ENCODE measurements at regions not wholly inside any gene's neighbourhood (a gene's known extent, or its start where the extent isn't known, plus 50 kb on each side); places are given as distances from the start of the nearest gene placed in this dataset.

- no peak for DNase-seq (ENCODE audit: low spot score)
These were observed 1130.3 kb downstream of the RAPGEF2 start for GRCh38 chr4:160233141-160233540.

- DNase-seq (ENCODE audit: low spot score) = no peak
These were observed 1132.4 kb downstream of the RAPGEF2 start for GRCh38 chr4:160235285-160235684.

- no peak for DNase-seq (ENCODE audit: low spot score)
These were observed 1132.9 kb downstream of the RAPGEF2 start for GRCh38 chr4:160235771-160236170.

GRCh38 chr4:160238790-160239189 lies 1135.9 kb downstream of the RAPGEF2 start:
- no peak for DNase-seq (ENCODE audit: low spot score)

DNA sequence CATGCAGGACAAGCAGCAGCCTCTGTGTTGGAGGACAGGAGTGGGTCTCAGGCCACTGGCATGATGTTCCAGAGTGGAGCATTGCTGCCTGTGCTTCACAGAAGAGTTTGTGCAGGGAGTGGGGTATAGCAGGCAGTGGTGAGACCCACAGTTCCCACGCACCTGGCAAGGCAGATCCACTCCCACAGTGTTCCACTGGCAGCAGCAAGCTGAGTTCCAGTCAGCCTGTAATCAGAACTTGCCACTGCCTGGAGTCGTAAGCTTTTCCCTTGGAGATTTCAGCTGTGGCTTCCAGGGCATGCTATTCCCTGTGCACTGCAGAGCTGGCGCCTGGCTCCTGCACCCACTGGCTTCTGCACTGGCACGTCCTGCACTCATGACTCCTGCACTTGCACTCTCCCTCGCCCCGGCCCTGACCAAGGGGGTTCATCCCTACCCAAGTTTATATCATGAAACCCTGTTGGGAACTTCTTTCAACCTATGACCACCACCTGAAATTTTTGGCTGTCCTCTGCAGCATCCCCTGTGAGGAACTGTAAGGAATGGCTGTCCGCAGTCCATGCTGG lies 1144.3 kb downstream of the RAPGEF2 start:
- DNase-seq (ENCODE audit: low spot score) = no peak

GRCh38 chr4:160251522-160252170 lies 1148.8 kb downstream of the RAPGEF2 start:
- DNase-seq (ENCODE audit: low spot score) = no peak

DNA sequence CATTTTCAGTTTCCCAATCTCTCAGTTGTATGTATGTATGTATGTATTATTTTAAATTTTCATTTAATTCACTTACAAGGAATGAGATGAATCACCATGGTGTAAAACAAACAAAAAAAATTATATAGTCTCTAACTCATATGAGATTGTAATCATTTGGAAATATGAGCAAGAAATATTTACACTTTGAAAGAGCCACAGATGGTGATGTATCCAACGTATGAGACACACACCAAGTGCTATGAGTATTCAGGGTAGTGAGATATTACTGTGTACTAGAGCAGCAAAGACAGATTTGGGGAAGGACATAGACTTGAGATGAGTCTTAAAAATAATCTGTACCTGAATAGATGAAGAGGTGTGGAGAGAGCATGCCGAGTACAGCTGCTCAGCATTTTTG lies 1154.4 kb downstream of the RAPGEF2 start:
- no peak for DNase-seq (ENCODE audit: low spot score)

DNA sequence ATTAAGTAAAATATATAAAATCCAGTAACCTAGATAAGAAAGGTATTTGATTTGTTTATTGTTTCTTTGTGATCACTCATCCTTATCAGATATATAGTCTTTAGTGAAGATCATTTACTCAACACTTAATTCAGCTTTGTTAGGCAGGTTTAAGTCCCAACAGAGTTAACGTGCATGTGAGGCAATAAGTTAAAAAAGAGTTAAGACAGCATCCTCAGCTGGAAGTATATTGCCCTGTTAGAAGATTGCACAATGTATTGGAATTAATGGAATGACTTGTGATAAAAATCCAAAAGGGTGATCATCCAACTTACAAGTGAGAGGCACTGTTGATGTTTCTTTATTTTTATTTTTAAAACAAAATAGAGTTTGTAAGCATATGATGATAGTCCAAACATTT lies 1162.1 kb downstream of the RAPGEF2 start:
- DNase-seq (ENCODE audit: low spot score) = no peak

- no peak for DNase-seq (ENCODE audit: low spot score)
These were observed 1163.0 kb downstream of the RAPGEF2 start for GRCh38 chr4:160265836-160266235.

GRCh38 chr4:160276785-160277325 lies 1174.0 kb downstream of the RAPGEF2 start:
- DNase-seq (ENCODE audit: low spot score) = no peak

DNA sequence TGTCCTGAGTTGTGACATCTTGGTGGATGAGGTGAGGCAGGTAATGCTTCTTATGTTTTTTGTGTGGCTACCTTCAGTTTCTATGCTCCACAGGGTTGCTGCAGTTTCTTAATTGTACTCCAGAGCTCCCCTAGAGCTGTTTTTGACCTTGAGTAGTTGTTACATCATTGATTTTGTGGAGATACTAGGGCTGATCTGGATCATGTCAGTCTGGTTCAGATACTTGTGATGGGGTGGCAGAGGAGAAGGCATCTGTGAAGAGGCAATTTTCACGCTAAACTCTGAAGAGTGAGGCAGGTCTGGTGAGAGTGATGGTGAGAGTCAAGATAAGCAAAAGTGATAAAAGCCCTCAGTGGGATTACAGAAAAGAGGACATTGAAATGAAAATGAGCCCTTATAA lies 1180.2 kb downstream of the RAPGEF2 start:
- DNase-seq (ENCODE audit: low spot score) = no peak

GRCh38 chr4:160284516-160284915 lies 1181.6 kb downstream of the RAPGEF2 start:
- DNase-seq (ENCODE audit: low spot score) = no peak

GRCh38 chr4:160286051-160286450 lies 1183.2 kb downstream of the RAPGEF2 start:
- DNase-seq (ENCODE audit: low spot score) = no peak

- no peak for DNase-seq (ENCODE audit: low spot score)
These were observed 1193.6 kb downstream of the RAPGEF2 start for GRCh38 chr4:160296476-160296875.

DNA sequence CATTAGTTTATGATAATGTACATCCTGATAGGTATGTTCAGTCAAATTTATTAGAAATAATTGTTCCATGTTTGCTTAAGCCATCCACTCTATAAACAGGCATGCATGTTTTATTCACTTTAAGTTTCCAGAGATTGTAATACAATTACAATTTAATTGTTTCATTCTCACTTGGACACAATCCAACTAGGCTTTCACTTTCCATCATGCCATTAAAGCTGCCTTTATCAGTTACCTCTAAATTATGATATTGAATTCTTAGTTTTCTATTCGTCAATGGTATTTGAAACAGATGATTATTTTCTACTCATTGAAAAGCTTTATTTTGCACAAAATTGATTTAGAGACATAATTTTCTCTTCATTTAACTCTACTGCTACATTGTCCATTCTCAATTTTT lies 1196.3 kb downstream of the RAPGEF2 start:
- no peak for DNase-seq (ENCODE audit: low spot score)

DNA sequence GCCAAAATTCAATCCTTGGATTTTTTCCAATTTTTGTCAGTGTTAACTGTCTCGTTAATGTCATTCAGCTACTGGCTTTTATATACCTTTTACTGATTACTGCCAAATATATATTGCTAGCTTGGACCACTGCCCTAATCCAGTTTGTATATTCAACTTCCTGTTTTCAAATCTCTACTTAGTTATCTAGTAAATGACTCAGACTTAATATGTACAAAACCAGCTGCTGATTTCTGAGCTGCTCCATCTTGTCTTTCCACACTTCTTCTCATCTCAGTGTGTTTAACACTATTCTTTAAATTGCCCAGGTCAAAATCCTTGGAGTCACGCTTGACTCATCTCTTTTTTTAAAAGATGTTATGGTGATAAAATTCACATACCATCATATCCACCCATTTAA lies 1196.7 kb downstream of the RAPGEF2 start:
- DNase-seq (ENCODE audit: low spot score) = no peak

DNA sequence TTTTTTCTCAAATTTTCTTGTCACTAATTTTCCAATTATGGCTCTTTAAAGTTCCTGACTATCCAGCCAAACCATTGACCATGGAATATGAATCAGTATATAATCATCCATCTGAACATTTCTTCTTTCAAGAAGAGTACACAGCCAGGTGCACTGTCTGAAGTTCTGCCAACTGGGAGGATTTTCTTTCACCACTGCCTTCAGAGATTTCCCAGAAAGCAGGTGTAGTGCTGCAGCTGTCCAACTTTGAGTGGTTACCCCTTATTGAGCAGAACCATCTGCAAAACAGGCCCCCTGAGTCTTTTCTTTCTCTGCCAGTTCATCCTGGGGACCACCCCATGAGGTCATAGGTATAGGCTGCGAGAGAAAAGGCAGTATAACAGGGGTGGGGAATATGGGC lies 1213.2 kb downstream of the RAPGEF2 start:
- DNase-seq (ENCODE audit: low spot score) = no peak

GRCh38 chr4:160318567-160319220 lies 1215.8 kb downstream of the RAPGEF2 start:
- no peak for DNase-seq (ENCODE audit: low spot score)

- DNase-seq (ENCODE audit: low spot score) = no peak
These were observed 1216.5 kb downstream of the RAPGEF2 start for GRCh38 chr4:160319221-160319867.

DNA sequence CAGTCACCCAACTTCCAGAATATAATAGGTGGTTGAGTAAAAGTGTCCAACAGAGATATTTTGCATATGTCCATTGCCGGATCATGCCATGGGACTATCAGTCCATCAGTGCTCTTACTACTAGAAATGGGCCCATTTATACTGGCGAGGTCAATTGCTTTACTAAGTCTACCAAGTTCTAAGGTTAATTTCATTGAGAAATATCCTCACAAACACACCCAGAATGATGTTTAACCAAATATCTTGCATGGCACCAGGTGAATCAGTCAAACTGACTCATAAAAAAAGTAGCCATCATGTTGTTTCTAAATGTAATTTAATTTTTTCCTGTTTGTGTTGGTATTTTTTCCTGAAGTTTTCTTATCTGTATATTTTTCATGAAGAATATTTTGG lies 1217.0 kb downstream of the RAPGEF2 start:
- no peak for DNase-seq (ENCODE audit: low spot score)

DNA sequence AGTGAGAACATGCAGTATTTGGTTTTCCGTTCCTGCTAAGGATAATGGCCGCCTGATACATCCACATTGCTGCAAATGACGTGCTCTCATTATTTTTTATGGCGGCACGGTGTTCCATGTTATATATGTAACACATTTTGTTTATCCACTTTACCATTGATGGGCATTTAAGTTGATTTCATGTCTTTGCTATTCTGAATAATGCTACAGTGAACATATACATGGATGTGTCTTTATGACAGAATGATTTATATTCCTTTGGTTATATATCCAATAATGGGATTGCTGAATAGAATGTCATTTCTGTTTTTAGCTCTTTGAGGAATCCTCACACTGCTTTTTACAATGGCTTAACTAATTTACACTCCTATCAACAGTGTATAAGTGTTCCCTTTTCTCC lies 1223.2 kb downstream of the RAPGEF2 start:
- no peak for DNase-seq (ENCODE audit: low spot score)

DNA sequence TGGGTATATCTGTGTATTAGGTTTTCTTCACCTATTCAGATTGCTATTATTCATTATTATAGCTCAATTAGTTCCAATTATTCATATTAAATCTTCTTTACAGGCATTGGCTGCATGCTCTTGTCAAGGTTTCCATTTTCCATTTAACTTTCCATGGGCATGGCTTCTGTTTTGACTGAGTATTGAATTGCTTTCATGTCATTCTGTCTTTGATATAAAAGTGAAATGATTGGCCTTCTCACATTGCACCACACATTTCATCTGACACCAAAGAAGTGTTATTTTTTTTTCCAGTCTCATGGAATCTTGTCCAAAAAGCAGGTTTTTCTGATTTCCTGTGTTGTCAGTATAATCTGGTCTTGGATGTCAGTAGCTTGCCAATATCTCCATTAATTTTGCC lies 1244.3 kb downstream of the RAPGEF2 start:
- no peak for DNase-seq (ENCODE audit: low spot score)

GRCh38 chr4:160350944-160351343 lies 1248.1 kb downstream of the RAPGEF2 start:
- DNase-seq (ENCODE audit: low spot score) = no peak

All from HuH-7.5 (cell line).